HL-60 (cell line): ENCODE measurements at regions not wholly inside any gene's neighbourhood (a gene's known extent, or its start where the extent isn't known, plus 50 kb on each side); places are given as distances from the start of the nearest gene placed in this dataset.

Experiments
- GABPA ChIP-seq: IDR thresholded peaks from 2 replicates; pipeline ENCODE4 v1.6.1; 2012; ENCODE audit warnings: low read depth
- POLR2AphosphoS5 ChIP-seq: IDR thresholded peaks from 2 replicates; pipeline ENCODE4 v1.6.1; 2012; ENCODE audit warnings: low read depth
- TF ChIP-seq, protein P1 (sequence below): IDR thresholded peaks from one replicate; pipeline ENCODE4 v1.5.1; 2011; ENCODE audit warnings: low read length, control low read depth, inconsistent platforms; ENCODE audit not compliant: insufficient read depth

DNA sequence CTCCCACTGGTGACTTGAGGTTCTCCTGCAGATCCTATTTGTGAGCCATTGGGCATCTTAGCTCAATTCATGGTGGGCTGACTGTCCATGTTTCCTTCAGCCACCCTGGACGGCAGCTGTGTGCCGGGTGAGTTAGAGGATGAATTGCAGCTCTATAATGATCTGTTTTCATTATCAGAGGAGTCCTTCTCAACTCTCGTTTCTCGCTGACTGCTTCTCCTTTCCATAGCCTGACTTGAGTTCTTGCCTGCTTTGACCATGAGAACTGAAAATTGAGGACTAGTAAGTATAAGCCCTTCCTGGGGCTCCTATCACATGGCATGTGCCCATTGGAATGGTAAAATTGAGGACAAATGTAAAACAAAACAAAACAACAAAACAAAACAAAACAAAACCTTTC lies 121.8 kb downstream of the CDC42EP3 start:
- TF ChIP-seq, protein P1, sequence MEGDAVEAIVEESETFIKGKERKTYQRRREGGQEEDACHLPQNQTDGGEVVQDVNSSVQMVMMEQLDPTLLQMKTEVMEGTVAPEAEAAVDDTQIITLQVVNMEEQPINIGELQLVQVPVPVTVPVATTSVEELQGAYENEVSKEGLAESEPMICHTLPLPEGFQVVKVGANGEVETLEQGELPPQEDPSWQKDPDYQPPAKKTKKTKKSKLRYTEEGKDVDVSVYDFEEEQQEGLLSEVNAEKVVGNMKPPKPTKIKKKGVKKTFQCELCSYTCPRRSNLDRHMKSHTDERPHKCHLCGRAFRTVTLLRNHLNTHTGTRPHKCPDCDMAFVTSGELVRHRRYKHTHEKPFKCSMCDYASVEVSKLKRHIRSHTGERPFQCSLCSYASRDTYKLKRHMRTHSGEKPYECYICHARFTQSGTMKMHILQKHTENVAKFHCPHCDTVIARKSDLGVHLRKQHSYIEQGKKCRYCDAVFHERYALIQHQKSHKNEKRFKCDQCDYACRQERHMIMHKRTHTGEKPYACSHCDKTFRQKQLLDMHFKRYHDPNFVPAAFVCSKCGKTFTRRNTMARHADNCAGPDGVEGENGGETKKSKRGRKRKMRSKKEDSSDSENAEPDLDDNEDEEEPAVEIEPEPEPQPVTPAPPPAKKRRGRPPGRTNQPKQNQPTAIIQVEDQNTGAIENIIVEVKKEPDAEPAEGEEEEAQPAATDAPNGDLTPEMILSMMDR, result no peak
- no peak for TF ChIP-seq POLR2AphosphoS5
- no peak for TF ChIP-seq GABPA
